GM12878 (cell line): ENCODE measurements at regions not wholly inside any gene's neighbourhood (a gene's known extent, or its start where the extent isn't known, plus 50 kb on each side); places are given as distances from the start of the nearest gene placed in this dataset.

ENCODE experiments used
- ATAC-seq: fragments of 200-7000 bp; cut with Tn5 transposase; 3 replicates; pipeline ENCODE4 v1.9.1; 2020; ENCODE audit warnings: mild to moderate bottlenecking, moderate library complexity
- BruUV-seq: library from RNA; stranded (reverse); fragments of 400-500 nt; replicated peaks from 2 replicates; lab custom pipeline; 2021; lab: Mats Ljungman, UMichigan
- CTCF ChIA-PET: fragments of 300-600 bp; sonication (Branson Sonifier 250); formaldehyde crosslinking; extraction: SDS; loops from one replicate; lab custom pipeline; 2021; ENCODE audit warnings: inconsistent platforms; lab: Yijun Ruan, JAX
- POLR2A ChIA-PET: fragments of 350-600 bp; formaldehyde crosslinking; extraction: SDS; loops from one replicate; lab custom pipeline; 2021; ENCODE audit warnings: inconsistent platforms; lab: Charles Lee
- RAD21 ChIA-PET: fragments of 300-600 bp; sonication (Branson Sonifier 250); formaldehyde crosslinking; loops from one replicate; lab custom pipeline; 2023; ENCODE audit warnings: antibody characterized with exemption; ENCODE audit not compliant: unreplicated experiment; lab: Charles Lee
- SMC1A ChIA-PET: fragments of 300-600 bp; sonication (Branson Sonifier 250); formaldehyde crosslinking; loops from one replicate; lab custom pipeline; 2023; ENCODE audit not compliant: unreplicated experiment, uncharacterized antibody; lab: Charles Lee
- DNase-seq: peaks from one replicate; pipeline ENCODE4 v3.0.0-alpha.2; 2011; ENCODE audit warnings: low read depth, low spot score
- FAIRE-seq: peaks from 3 replicates; lab custom pipeline; 2011; peaks lifted over from hg19 to GRCh38; lab: Jason Lieb, UNC
- H2AFZ ChIP-seq: 2 replicates; pipeline ENCODE4 v1.6.0; 2011; ENCODE audit warnings: low read depth, low read length, control low read depth; ENCODE audit not compliant: control insufficient read depth
- H3K27ac ChIP-seq: 2 replicates; pipeline ENCODE4 v1.5.1; 2011; ENCODE audit warnings: control low read depth; ENCODE audit not compliant: control insufficient read depth, insufficient read depth
- H3K27me3 ChIP-seq, 2 experiments: replicated peaks in 1 of 2; 2 replicates each; pipeline versions ENCODE4 v1.6.0 to v1.6.1; 2011; ENCODE audit warnings: low read length in 1 of 2; ENCODE audit not compliant: control insufficient read depth in 2 of 2, insufficient read depth in 2 of 2
- H3K36me3 ChIP-seq, 2 experiments: 2 replicates each; pipeline ENCODE4 v1.5.1; 2011; ENCODE audit warnings: low read length in 1 of 2; ENCODE audit not compliant: control insufficient read depth in 2 of 2, insufficient read depth in 2 of 2
- H3K4me1 ChIP-seq: 2 replicates; pipeline ENCODE4 v1.6.1; 2011; ENCODE audit warnings: mild to moderate bottlenecking, low read length, moderate library complexity, mixed read lengths; ENCODE audit not compliant: control insufficient read depth, insufficient read depth
- H3K4me2 ChIP-seq: 2 replicates; pipeline ENCODE4 v1.6.0; 2011; ENCODE audit warnings: control low read depth; ENCODE audit not compliant: control insufficient read depth, insufficient read depth
- H3K4me3 ChIP-seq: fragments of 200-600 bp; sonication (generic); 2 replicates; pipeline ENCODE4 v1.5.1; 2016
- H3K79me2 ChIP-seq: 2 replicates; pipeline ENCODE4 v1.6.0; 2011; ENCODE audit warnings: low read length; ENCODE audit not compliant: control insufficient read depth, insufficient read depth
- H3K9ac ChIP-seq: 2 replicates; pipeline ENCODE4 v1.8.0; 2011; ENCODE audit warnings: low read length, control low read depth, mixed read lengths; ENCODE audit not compliant: control insufficient read depth, insufficient read depth
- H3K9me3 ChIP-seq: replicated peaks from 3 replicates; pipeline ENCODE4 v1.5.1; 2011; ENCODE audit warnings: mild to moderate bottlenecking, low read length; ENCODE audit not compliant: control insufficient read depth, insufficient read depth
- H4K20me1 ChIP-seq: 2 replicates; pipeline ENCODE4 v1.6.0; 2011; ENCODE audit not compliant: control insufficient read depth, insufficient read depth
- CEBPB ChIP-seq, 2 experiments: fragments of 150-350 bp in 1 of 2; IDR thresholded peaks; 2 replicates each; pipeline ENCODE4 v1.6.1; 2012 to 2014; ENCODE audit warnings: low read depth in 2 of 2, low read length in 2 of 2, borderline replicate concordance in 1 of 2, inconsistent platforms in 1 of 2
- DPF2 ChIP-seq: fragments of 450-650 bp; IDR thresholded peaks from 2 replicates; pipeline ENCODE4 v1.6.1; 2017; ENCODE audit warnings: mild to moderate bottlenecking
- EP300 ChIP-seq, 2 experiments: fragments of 150-350 bp in 1 of 2; IDR thresholded peaks; 2 replicates each; pipeline ENCODE4 v1.6.1; 2011 to 2012; ENCODE audit warnings: low read depth in 2 of 2, low read length in 2 of 2, borderline replicate concordance in 1 of 2, improper control_type of control experiment in 1 of 2, inconsistent platforms in 1 of 2; ENCODE audit not compliant: control insufficient read depth in 1 of 2
- ESRRA ChIP-seq: IDR thresholded peaks from 2 replicates; pipeline ENCODE4 v1.6.1; 2012; ENCODE audit warnings: mild to moderate bottlenecking, low read length, improper control_type of control experiment
- GATAD2B ChIP-seq: fragments of 450-650 bp; conservative IDR thresholded peaks from 2 replicates; pipeline ENCODE4 v1.6.1; 2017; ENCODE audit warnings: low read depth, mild to moderate bottlenecking, moderate library complexity
- KLF5 ChIP-seq: fragments of 450-650 bp; IDR thresholded peaks from 2 replicates; pipeline ENCODE4 v1.6.1; 2014; ENCODE audit warnings: mild to moderate bottlenecking; ENCODE audit not compliant: partially characterized antibody
- POLR2AphosphoS5 ChIP-seq: IDR thresholded peaks from 2 replicates; pipeline ENCODE4 v1.6.1; 2011; ENCODE audit warnings: mild to moderate bottlenecking, low read length, inconsistent platforms
- RAD51 ChIP-seq: fragments of 450-650 bp; IDR thresholded peaks from 2 replicates; pipeline ENCODE4 v1.6.1; 2016; ENCODE audit warnings: moderate library complexity, mild to moderate bottlenecking, inconsistent platforms
- RELA ChIP-seq: fragments of 450-650 bp; IDR thresholded peaks from 2 replicates; pipeline ENCODE4 v1.8.0; 2014; ENCODE audit warnings: borderline replicate concordance; ENCODE audit not compliant: partially characterized antibody
- SMAD5 ChIP-seq: IDR thresholded peaks from 2 replicates; pipeline ENCODE4 v1.6.1; 2016; ENCODE audit warnings: antibody characterized with exemption, low read depth
- TBL1XR1 ChIP-seq: IDR thresholded peaks from 2 replicates; pipeline ENCODE4 v1.6.1; 2012; ENCODE audit warnings: low read depth, low read length, improper control_type of control experiment
- TCF7 ChIP-seq: IDR thresholded peaks from 2 replicates; pipeline ENCODE4 v1.6.1; 2014; ENCODE audit warnings: antibody characterized with exemption, borderline replicate concordance
- whole genome bisulfite sequencing: methylation state at CpG from one replicate; pipeline ENCODE4 v1.1.6; 2016; ENCODE audit warnings: low lambda C conversion rate; ENCODE audit not compliant: insufficient replicate concordance, insufficient coverage; ENCODE audit errors: missing lambda C conversion rate; 5-methylcytosine and 5-hydroxymethylcytosine counted together
- in situ Hi-C: fragments of 300-500 bp; cut with MboI; formaldehyde crosslinking; loops from 9 replicates; pipeline ENCODE4 v1.14.3; 2018; ENCODE audit warnings: mixed read lengths
- intact Hi-C: fragments of 100-400 bp; cut with micrococcal nuclease; formaldehyde crosslinking; loops from one replicate; pipeline ENCODE4 v1.14.2; 2022; ENCODE audit not compliant: unreplicated experiment
- TF ChIP-seq, protein P1 (sequence below): fragments of 450-650 bp; IDR thresholded peaks from 2 replicates; pipeline ENCODE4 v1.6.1; 2014; ENCODE audit warnings: mild to moderate bottlenecking
- TF ChIP-seq, protein P2 (sequence below): fragments of 450-650 bp; conservative IDR thresholded peaks from 2 replicates; pipeline ENCODE4 v1.6.1; 2017; ENCODE audit warnings: mild to moderate bottlenecking, moderate library complexity

DNA sequence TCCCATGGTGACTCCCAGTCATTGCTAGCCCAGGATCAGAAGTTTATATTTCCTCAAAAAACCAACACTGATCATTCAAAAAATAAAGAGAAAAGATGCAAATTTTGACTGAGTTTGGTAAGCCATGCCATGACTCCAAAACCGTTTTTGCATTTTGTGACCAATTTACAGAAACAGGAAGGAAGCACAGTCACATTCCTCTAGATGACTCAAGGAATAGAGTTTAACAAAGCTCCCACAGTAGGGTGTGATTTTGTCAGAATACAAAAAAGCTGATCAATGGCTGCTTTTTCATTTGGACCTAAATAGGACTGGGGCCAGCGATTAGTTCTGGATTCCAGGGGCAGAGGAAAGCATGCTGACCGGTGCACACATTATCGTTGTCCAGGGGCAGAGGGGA lies 179.4 kb upstream of the AFDN start:
- H4K20me1 ChIP-seq = no peaks in the 10 kb centered on the region
- no peaks in the 10 kb centered on the region for H3K27me3 ChIP-seq
- 33% methylated on average over 4 of the region's 4 CpGs for whole genome bisulfite sequencing
- no peak overlapping the region for H2AFZ ChIP-seq
- no peak overlapping the region for H3K4me2 ChIP-seq
- ChIA-PET SMC1A (no interaction called here), RAD21 (no interaction called here), POLR2A (no interaction called here), CTCF (no interaction called here)
- ATAC-seq (no peak), FAIRE-seq (no peak), DNase-seq (no peak)
- intact Hi-C loops = no loop called here
- H3K79me2 ChIP-seq = no peaks in the 10 kb centered on the region
- in situ Hi-C loops = no loop called here
- no peaks in the 10 kb centered on the region for H3K36me3 ChIP-seq
- no TSS peak for BruUV-seq
- H3K4me3 ChIP-seq = no peak overlapping the region
- H3K9ac ChIP-seq = no peak overlapping the region
- H3K4me1 ChIP-seq = no peaks in the 10 kb centered on the region
- no peaks in the 10 kb centered on the region; the same call in 2 of the 3 replicates for H3K9me3 ChIP-seq
- no peak overlapping the region for H3K27ac ChIP-seq
- no peak for TF ChIP-seq SMAD5
- TF ChIP-seq, protein P1, sequence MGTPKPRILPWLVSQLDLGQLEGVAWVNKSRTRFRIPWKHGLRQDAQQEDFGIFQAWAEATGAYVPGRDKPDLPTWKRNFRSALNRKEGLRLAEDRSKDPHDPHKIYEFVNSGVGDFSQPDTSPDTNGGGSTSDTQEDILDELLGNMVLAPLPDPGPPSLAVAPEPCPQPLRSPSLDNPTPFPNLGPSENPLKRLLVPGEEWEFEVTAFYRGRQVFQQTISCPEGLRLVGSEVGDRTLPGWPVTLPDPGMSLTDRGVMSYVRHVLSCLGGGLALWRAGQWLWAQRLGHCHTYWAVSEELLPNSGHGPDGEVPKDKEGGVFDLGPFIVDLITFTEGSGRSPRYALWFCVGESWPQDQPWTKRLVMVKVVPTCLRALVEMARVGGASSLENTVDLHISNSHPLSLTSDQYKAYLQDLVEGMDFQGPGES = no peak
- no peak for TF ChIP-seq POLR2AphosphoS5
- TF ChIP-seq TCF7 = no peak
- TF ChIP-seq, protein P2, sequence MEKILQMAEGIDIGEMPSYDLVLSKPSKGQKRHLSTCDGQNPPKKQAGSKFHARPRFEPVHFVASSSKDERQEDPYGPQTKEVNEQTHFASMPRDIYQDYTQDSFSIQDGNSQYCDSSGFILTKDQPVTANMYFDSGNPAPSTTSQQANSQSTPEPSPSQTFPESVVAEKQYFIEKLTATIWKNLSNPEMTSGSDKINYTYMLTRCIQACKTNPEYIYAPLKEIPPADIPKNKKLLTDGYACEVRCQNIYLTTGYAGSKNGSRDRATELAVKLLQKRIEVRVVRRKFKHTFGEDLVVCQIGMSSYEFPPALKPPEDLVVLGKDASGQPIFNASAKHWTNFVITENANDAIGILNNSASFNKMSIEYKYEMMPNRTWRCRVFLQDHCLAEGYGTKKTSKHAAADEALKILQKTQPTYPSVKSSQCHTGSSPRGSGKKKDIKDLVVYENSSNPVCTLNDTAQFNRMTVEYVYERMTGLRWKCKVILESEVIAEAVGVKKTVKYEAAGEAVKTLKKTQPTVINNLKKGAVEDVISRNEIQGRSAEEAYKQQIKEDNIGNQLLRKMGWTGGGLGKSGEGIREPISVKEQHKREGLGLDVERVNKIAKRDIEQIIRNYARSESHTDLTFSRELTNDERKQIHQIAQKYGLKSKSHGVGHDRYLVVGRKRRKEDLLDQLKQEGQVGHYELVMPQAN = no peak
- TF ChIP-seq CEBPB (IDR thresholded peaks at IDR 0.05; ENCODE audit: borderline replicate concordance in 1 of 2, low read depth in 2 of 2, low read length in 2 of 2) = no peak
- TF ChIP-seq DPF2 = no peak
- TF ChIP-seq KLF5 = no peak
- no peak for TF ChIP-seq RAD51
- no peak for TF ChIP-seq RELA
- no peak for TF ChIP-seq TBL1XR1
- no peak for TF ChIP-seq EP300 (IDR thresholded peaks at IDR 0.05; ENCODE audit: borderline replicate concordance in 1 of 2, control insufficient read depth in 1 of 2, low read depth in 2 of 2, low read length in 2 of 2)
- no peak for TF ChIP-seq ESRRA
- TF ChIP-seq GATAD2B = no peak
- TF ChIP-seq, all 136 proteins: peak for 0
